Uterus (tissue), 3 donors: ENCODE measurements at regions not wholly inside any gene's neighbourhood (a gene's known extent, or its start where the extent isn't known, plus 50 kb on each side); places are given as distances from the start of the nearest gene placed in this dataset.

ENCODE experiments used
- DNase-seq, 2 donors: peaks; one replicate each; pipeline ENCODE4 v3.0.0-alpha.2; 2019 to 2020
- H3K27ac ChIP-seq, 2 donors: fragments of 200-600 bp; sonication (generic); 1 replicate in 1 of 2; 2 replicates in 1 of 2; pipeline ENCODE4 v1.5.1; 2016 to 2018
- H3K27me3 ChIP-seq, 2 donors: fragments of 200-600 bp; sonication (generic); one replicate each; pipeline ENCODE4 v1.5.1; 2018 to 2019; ENCODE audit warnings: control low read depth in 1 of 2
- H3K36me3 ChIP-seq, 2 donors: fragments of 200-600 bp; sonication (generic); one replicate each; pipeline ENCODE4 v1.5.1; 2019; ENCODE audit warnings: control low read depth in 1 of 2
- H3K4me1 ChIP-seq, 2 donors: fragments of 200-600 bp; sonication (generic); one replicate each; pipeline ENCODE4 v1.5.1; 2018 to 2019; ENCODE audit warnings: control low read depth in 1 of 2
- H3K4me3 ChIP-seq, 2 donors: fragments of 200-600 bp; sonication (generic); 1 replicate in 1 of 2; 2 replicates in 1 of 2; pipeline ENCODE4 v1.5.1; 2018 to 2019; ENCODE audit warnings: mild to moderate bottlenecking in 1 of 2
- H3K9me3 ChIP-seq, 2 donors: fragments of 200-600 bp; sonication (generic); one replicate each; pipeline ENCODE4 v1.5.1; 2019; ENCODE audit warnings: control low read depth in 1 of 2
- CTCF ChIP-seq, 4 experiments: fragments of 200-600 bp in 2 of 4; fragments of 450-650 bp in 2 of 4; sonication (generic) in 2 of 4; IDR thresholded peaks; one replicate each; pipeline ENCODE4 v1.5.1; 2016 to 2019; ENCODE audit warnings: antibody characterized with exemption in 4 of 4, mild to moderate bottlenecking in 2 of 4, moderate library complexity in 1 of 4
- POLR2A ChIP-seq, 2 donors: fragments of 450-650 bp; IDR thresholded peaks; one replicate each; pipeline ENCODE4 v1.6.1; 2016; ENCODE audit warnings: antibody characterized with exemption in 2 of 2, mild to moderate bottlenecking in 1 of 2, moderate library complexity in 1 of 2
- intact Hi-C: fragments of 100-400 bp; cut with DNase I; formaldehyde crosslinking; loops from one replicate; pipeline ENCODE4 v1.15.1; 2023; ENCODE audit warnings: low total_unique reads
- donor health status: DM: yes; HTN: yes; CAD: no.

- intact Hi-C loops: no loop called here
- Histone ChIP-seq H3K4me1 (no peaks in the 10 kb centered on the region), H3K27ac (no peak overlapping the region), H3K9me3 (no peaks in the 10 kb centered on the region), H3K36me3 (no peaks in the 10 kb centered on the region), H3K4me3 (no peak overlapping the region), H3K27me3 (no peaks in the 10 kb centered on the region)
- no peak for DNase-seq
- TF ChIP-seq CTCF (IDR thresholded peaks at IDR 0.05) (no peak), POLR2A (IDR thresholded peaks at IDR 0.05) (no peak)
Observed at GRCh38 chr4:38426532-38426931, 237.5 kb upstream of the KLF3 start.

- Histone ChIP-seq H3K4me3 (no peak overlapping the region), H3K27me3 (no peaks in the 10 kb centered on the region), H3K36me3 (no peaks in the 10 kb centered on the region), H3K4me1 (no peaks in the 10 kb centered on the region), H3K27ac (no peak overlapping the region), H3K9me3 (no peaks in the 10 kb centered on the region)
- no peak for DNase-seq
- TF ChIP-seq CTCF (IDR thresholded peaks at IDR 0.05): no peak
- TF ChIP-seq POLR2A (IDR thresholded peaks at IDR 0.05): no peak
- intact Hi-C loops: no loop called here
Observed at GRCh38 chr4:38430841-38431240, 233.2 kb upstream of the KLF3 start.

- no peaks in the 10 kb centered on the region for H3K27me3 ChIP-seq
- no peaks in the 10 kb centered on the region for H3K9me3 ChIP-seq
- no peak for DNase-seq
- no peak for TF ChIP-seq CTCF (IDR thresholded peaks at IDR 0.05)
- TF ChIP-seq POLR2A (IDR thresholded peaks at IDR 0.05): no peak
- H3K4me3 ChIP-seq: no peak overlapping the region
- intact Hi-C loops: no loop called here
- no peaks in the 10 kb centered on the region for H3K36me3 ChIP-seq
- no peaks in the 10 kb centered on the region for H3K4me1 ChIP-seq
- H3K27ac ChIP-seq: no peak overlapping the region
Observed at GRCh38 chr4:38442073-38442788, 221.8 kb upstream of the KLF3 start.

- H3K36me3 ChIP-seq: no peaks in the 10 kb centered on the region
- H3K4me3 ChIP-seq: no peak overlapping the region
- intact Hi-C loops: no loop called here
- TF ChIP-seq CTCF (IDR thresholded peaks at IDR 0.05): no peak
- TF ChIP-seq POLR2A (IDR thresholded peaks at IDR 0.05): no peak
- no peak for DNase-seq
- H3K27ac ChIP-seq: no peak overlapping the region
- H3K9me3 ChIP-seq: no peaks in the 10 kb centered on the region
- no peaks in the 10 kb centered on the region for H3K4me1 ChIP-seq
- no peaks in the 10 kb centered on the region for H3K27me3 ChIP-seq
Observed at GRCh38 chr4:38449506-38450174, 214.4 kb upstream of the KLF3 start.

- Histone ChIP-seq H3K4me3 (no peak overlapping the region), H3K36me3 (no peaks in the 10 kb centered on the region), H3K27ac (no peak overlapping the region), H3K9me3 (no peaks in the 10 kb centered on the region), H3K27me3 (no peaks in the 10 kb centered on the region), H3K4me1 (no peaks in the 10 kb centered on the region)
- DNase-seq: no peak
- intact Hi-C loops: no loop called here
- TF ChIP-seq CTCF (IDR thresholded peaks at IDR 0.05) (no peak), POLR2A (IDR thresholded peaks at IDR 0.05) (no peak)
Observed at GRCh38 chr4:38452009-38452408, 212.0 kb upstream of the KLF3 start.
